Muscle of leg (tissue), 3 donors: ENCODE measurements at regions not wholly inside any gene's neighbourhood (a gene's known extent, or its start where the extent isn't known, plus 50 kb on each side); places are given as distances from the start of the nearest gene placed in this dataset.
"Not testable (repeated sequence)": the region's sequence is repeated elsewhere in the genome, so short reads cannot be mapped to it uniquely, and the experiment has no call there.

ENCODE experiments used
- DNase-seq: peaks from one replicate; pipeline ENCODE4 v3.0.0; 2013
- H3K27ac ChIP-seq: one replicate; pipeline ENCODE4 v1.5.1; 2013; ENCODE audit warnings: mild to moderate bottlenecking, low read length, control low read depth
- H3K27me3 ChIP-seq: one replicate; pipeline ENCODE4 v1.6.1; 2013; ENCODE audit warnings: low read length; ENCODE audit not compliant: control insufficient read depth, insufficient read depth
- H3K36me3 ChIP-seq: one replicate; pipeline ENCODE4 v1.6.1; 2013; ENCODE audit warnings: low read length; ENCODE audit not compliant: control insufficient read depth, insufficient read depth
- H3K4me1 ChIP-seq: one replicate; pipeline ENCODE4 v1.6.1; 2013; ENCODE audit warnings: low read length; ENCODE audit not compliant: control insufficient read depth, insufficient read depth
- H3K4me3 ChIP-seq: one replicate; pipeline ENCODE4 v1.5.1; 2013; ENCODE audit warnings: low read length, control low read depth
- H3K9me3 ChIP-seq: replicated peaks from 2 replicates; pipeline ENCODE4 v1.6.1; 2013; ENCODE audit warnings: low read depth, low read length; ENCODE audit not compliant: control insufficient read depth
- WGBS: methylation state at CpG from one replicate; pipeline ENCODE4 v1.1.5; 2013; ENCODE audit warnings: missing lambda C conversion rate; ENCODE audit not compliant: insufficient coverage; 5-methylcytosine and 5-hydroxymethylcytosine counted together

- Histone ChIP-seq H3K4me1 (peaks cover 2% of the 10 kb centered on the region), H3K4me3 (no peak overlapping the region), H3K27me3 (peaks cover 5% of the 10 kb centered on the region), H3K36me3 (no peaks in the 10 kb centered on the region), H3K9me3 (peaks cover 6% of the 10 kb centered on the region), H3K27ac (no peak overlapping the region)
- 80% methylated on average over 1 of the region's 4 CpGs for WGBS
- DNase-seq = no peak
Measured at GRCh38 chr1:25116832-25117231, 115.5 kb downstream of the SYF2 start.

DNA sequence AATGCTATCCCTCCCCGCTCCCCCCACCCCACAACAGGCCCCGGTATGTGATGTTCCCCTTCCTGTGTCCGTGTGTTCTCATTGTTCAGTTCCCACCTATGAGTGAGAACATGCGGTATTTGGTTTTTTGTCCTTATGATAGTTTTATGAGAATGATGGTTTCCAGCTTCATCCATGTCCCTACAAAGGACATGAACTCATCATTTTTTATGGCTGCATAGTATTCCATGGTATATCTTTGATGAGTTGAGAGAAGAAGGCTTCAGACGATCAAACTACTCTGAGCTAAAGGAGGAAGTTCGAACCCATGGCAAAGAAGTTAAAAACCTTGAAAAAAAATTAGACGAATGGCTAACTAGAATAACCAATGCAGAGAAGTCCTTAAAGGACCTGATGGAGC lies 116.2 kb downstream of the SYF2 start:
- H3K4me3 ChIP-seq, H3K27me3 ChIP-seq, H3K4me1 ChIP-seq, H3K9me3 ChIP-seq, DNase-seq, H3K27ac ChIP-seq, H3K36me3 ChIP-seq: not testable (repeated sequence)
- no CpG with 5 or more reads among the region's 7 CpGs for WGBS

- no peaks in the 10 kb centered on the region for H3K36me3 ChIP-seq
- H3K27ac ChIP-seq = no peak overlapping the region
- peaks cover 14% of the 10 kb centered on the region for H3K9me3 ChIP-seq
- WGBS = no CpG with 5 or more reads among the region's 4 CpGs
- peaks cover 5% of the 10 kb centered on the region for H3K27me3 ChIP-seq
- H3K4me1 ChIP-seq = peaks cover 2% of the 10 kb centered on the region
- no peak for DNase-seq
- H3K4me3 ChIP-seq = no peak overlapping the region
Measured at GRCh38 chr1:25113731-25114130, 118.6 kb downstream of the SYF2 start.

DNA sequence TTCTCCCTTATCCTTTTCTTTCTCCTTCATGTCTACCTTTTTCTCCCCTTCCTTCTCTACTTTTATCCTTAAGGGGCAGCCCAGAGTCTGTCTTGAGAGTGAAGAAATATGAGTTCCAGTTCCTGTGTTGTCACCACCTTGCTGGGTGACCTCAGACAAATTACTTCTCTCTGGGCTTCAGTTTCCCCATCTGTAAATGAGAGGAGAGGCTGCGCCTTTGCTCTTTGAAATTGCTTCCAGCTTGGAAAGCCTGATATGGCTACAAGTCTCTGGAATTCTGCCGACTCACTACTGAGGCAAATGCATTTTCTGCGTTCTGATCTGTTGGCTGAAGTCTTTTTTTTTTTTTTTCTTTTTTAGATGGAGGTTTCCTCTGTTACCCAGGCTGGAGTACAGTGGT lies 119.2 kb downstream of the SYF2 start:
- no peaks in the 10 kb centered on the region for H3K36me3 ChIP-seq
- peaks cover 2% of the 10 kb centered on the region for H3K4me1 ChIP-seq
- peak; percentile 49 for DNase-seq
- H3K4me3 ChIP-seq = no peak overlapping the region
- no peak overlapping the region for H3K27ac ChIP-seq
- 17% methylated on average over 2 of the region's 3 CpGs for WGBS
- peaks cover 5% of the 10 kb centered on the region for H3K27me3 ChIP-seq
- H3K9me3 ChIP-seq = peaks cover 14% of the 10 kb centered on the region

DNA sequence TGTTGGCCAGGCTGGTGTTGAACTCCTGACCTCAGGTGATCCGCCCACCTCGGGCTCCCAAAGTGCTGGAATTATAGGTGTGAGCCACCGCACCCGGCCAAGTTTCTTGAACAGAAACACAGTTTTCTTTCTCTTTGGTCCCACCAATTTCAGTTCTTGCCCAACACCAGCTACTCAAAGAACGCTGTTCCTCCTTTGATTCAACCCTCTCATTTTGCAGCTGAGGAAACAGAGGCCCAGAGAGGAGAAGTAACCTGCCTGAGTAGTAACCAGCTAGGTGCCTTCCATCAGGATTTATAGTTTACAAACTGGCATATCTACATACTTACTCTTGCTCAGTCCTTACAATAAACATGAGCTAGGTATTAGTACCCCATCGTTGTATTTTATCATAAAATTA lies 119.9 kb downstream of the SYF2 start:
- peaks cover 7% of the 10 kb centered on the region for H3K27me3 ChIP-seq
- no peak overlapping the region for H3K4me3 ChIP-seq
- peaks cover 13% of the 10 kb centered on the region for H3K9me3 ChIP-seq
- WGBS = 56% methylated on average over 1 of the region's 6 CpGs
- H3K36me3 ChIP-seq = no peaks in the 10 kb centered on the region
- H3K27ac ChIP-seq = no peak overlapping the region
- DNase-seq = no peak
- peaks cover 2% of the 10 kb centered on the region for H3K4me1 ChIP-seq

DNA sequence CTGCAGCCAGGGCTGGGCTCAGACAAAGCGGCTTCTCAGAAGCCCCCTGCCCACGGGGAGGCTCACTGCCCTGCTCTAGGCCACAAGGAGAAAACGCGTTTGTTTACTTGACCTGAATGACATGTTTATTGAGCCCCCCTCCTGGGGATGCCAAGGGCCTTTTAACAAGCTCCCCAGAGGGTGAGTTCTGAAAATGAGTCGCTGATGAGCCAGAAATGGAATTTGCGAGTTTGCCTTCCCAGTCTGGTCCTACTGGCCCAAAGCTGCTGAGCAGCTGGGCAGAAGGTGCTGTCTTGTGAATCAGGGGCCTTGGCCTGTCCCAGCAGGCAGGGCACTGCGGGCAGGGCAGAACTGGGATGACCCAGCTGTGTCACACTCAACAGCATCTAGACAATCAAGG lies 120.6 kb downstream of the SYF2 start:
- no peak for DNase-seq
- H3K36me3 ChIP-seq = no peaks in the 10 kb centered on the region
- H3K27me3 ChIP-seq = peaks cover 8% of the 10 kb centered on the region
- H3K4me1 ChIP-seq = peaks cover 7% of the 10 kb centered on the region
- no peak overlapping the region for H3K27ac ChIP-seq
- H3K4me3 ChIP-seq = no peak overlapping the region
- 67% methylated on average over 5 of the region's 7 CpGs for WGBS
- H3K9me3 ChIP-seq = peaks cover 10% of the 10 kb centered on the region

DNA sequence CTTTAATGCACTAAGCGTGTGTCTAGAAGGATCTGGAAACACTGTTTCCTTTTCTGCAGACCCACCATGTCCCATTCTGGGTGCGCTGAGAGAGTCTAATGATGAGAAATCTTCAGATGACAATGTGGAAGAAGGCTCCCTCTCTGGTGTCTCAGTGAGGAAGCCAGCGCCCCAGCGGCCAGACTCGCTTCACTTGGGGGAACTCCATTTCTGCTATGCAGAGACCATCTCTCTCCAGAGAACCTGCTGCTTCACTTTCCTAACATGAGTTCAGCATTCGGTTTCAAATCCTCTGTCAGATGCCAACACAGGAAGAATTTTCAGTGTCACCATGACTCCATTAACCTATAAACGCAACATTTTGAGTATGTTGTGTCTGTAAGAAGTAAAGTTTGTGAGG lies 121.8 kb downstream of the SYF2 start:
- 88% methylated on average over 3 of the region's 7 CpGs for WGBS
- H3K36me3 ChIP-seq = no peaks in the 10 kb centered on the region
- H3K27me3 ChIP-seq = peaks cover 9% of the 10 kb centered on the region
- no peak overlapping the region for H3K27ac ChIP-seq
- H3K4me3 ChIP-seq = no peak overlapping the region
- H3K4me1 ChIP-seq = peaks cover 16% of the 10 kb centered on the region
- peaks cover 8% of the 10 kb centered on the region for H3K9me3 ChIP-seq
- no peak for DNase-seq

GRCh38 chr1:25110036-25110435 lies 122.3 kb downstream of the SYF2 start:
- WGBS = no CpG with 5 or more reads among the region's 5 CpGs
- Histone ChIP-seq H3K4me3 (no peak overlapping the region), H3K9me3 (peaks cover 8% of the 10 kb centered on the region), H3K27ac (no peak overlapping the region), H3K36me3 (no peaks in the 10 kb centered on the region), H3K27me3 (peaks cover 9% of the 10 kb centered on the region), H3K4me1 (peaks cover 17% of the 10 kb centered on the region)
- DNase-seq = no peak

- 92% methylated on average over 2 of the region's 2 CpGs for WGBS
- DNase-seq = no peak
- no peaks in the 10 kb centered on the region for H3K36me3 ChIP-seq
- no peak overlapping the region for H3K4me3 ChIP-seq
- peaks cover 8% of the 10 kb centered on the region for H3K9me3 ChIP-seq
- peaks cover 22% of the 10 kb centered on the region for H3K4me1 ChIP-seq
- H3K27ac ChIP-seq = no peak overlapping the region
- H3K27me3 ChIP-seq = peaks cover 10% of the 10 kb centered on the region
Measured at GRCh38 chr1:25109531-25109951, 122.8 kb downstream of the SYF2 start.

- H3K27ac ChIP-seq = no peak overlapping the region
- H3K4me1 ChIP-seq = peaks cover 38% of the 10 kb centered on the region
- H3K27me3 ChIP-seq = peaks cover 13% of the 10 kb centered on the region
- H3K4me3 ChIP-seq = no peak overlapping the region
- no peak for DNase-seq
- peaks cover 8% of the 10 kb centered on the region for H3K9me3 ChIP-seq
- WGBS = 82% methylated on average over 9 of the region's 9 CpGs
- H3K36me3 ChIP-seq = no peaks in the 10 kb centered on the region
Measured at GRCh38 chr1:25107643-25108010, 124.7 kb downstream of the SYF2 start.

GRCh38 chr1:25106976-25107642 lies 125.2 kb downstream of the SYF2 start:
- peaks cover 8% of the 10 kb centered on the region for H3K9me3 ChIP-seq
- 33% methylated on average over 10 of the region's 20 CpGs for WGBS
- H3K4me1 ChIP-seq = peaks cover 38% of the 10 kb centered on the region
- no peak for DNase-seq
- no peaks in the 10 kb centered on the region for H3K36me3 ChIP-seq
- H3K4me3 ChIP-seq = no peak overlapping the region
- H3K27ac ChIP-seq = no peak overlapping the region
- peaks cover 13% of the 10 kb centered on the region for H3K27me3 ChIP-seq
